GM21367 (cell line): ENCODE measurements at regions not wholly inside any gene's neighbourhood (a gene's known extent, or its start where the extent isn't known, plus 50 kb on each side); places are given as distances from the start of the nearest gene placed in this dataset.

Experiments
- ATAC-seq: cut with Tn5 transposase; IDR thresholded peaks from one replicate; pipeline ENCODE4 v1.9.1; 2021; ENCODE audit not compliant: unreplicated experiment

DNA sequence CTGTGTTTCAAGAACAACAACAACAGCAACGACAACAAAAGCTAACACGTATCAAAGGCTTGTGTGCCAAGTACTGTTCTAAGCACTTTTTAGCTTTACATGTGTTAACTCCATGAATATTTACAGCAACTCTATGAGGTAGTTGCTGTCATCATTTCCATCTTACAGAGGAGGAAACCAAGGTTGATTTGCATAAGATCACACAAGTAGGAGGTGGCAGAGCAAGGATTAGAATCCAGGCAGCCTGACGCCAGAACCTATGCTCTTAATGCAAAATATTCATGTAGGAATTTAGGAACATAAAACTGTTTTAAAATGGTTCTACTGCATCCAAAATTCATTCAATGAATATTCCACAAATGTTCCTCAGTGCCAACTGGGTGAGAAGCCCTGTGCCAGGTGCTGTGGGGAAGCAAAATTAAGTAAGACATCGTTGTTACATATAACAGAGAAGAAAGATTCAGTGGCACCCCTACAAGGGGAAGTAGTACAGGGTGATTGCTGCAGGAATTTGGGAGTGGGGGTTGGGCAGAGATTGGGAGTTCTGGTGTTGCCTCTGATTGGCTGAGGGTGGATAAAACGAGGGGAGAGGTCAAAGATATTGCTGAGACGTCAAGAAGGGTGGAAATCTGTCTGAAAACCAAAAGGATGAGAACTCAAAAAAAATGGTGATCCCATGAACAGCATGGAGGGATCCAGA, 86.1 kb upstream of the ARHGAP20 start:
- ATAC-seq: no peak

DNA sequence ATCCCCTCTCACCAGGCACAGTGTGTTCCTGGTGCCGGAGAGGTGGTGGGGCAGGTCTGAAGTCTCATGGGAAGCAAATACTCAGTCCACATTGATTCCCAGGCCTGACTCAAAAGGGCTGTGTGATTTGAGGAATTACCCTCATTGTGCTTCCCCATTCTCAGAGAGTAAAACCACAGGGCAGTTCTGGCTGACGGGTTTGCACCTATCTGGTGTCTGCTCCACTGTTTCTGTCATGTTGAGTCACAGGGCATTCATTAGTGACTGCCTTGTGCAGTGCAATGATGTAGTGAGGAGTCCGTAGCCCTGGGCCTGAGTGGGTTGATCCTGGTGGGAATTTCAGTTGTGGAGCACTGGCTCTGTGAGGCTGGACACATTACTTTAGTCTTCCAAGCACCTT, 85.2 kb upstream of the ARHGAP20 start:
- peak; percentile 74 for ATAC-seq

DNA sequence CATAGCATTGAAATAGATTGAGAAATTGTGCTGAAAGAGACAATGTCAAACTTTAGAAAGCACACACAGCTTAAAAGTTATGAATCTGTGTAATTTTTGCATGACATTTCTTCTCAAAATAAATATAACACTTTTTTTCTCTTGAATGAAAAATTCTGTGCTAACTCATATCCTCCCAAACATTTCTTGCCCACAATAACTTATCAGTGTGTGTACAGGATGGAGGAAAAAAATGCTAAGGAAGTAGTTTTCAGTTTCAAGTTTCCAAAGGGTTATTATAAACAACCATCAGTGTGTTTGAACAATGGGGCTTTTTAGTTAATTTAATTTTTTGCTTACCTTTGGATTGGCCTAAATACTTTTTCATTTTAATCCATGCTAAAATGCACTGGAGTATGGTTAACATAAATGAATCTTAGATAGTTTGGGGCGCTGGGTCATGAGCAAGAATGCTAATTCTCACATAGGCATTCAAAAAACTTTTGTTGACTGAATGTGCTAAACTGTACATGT, 82.9 kb upstream of the ARHGAP20 start:
- no peak for ATAC-seq

DNA sequence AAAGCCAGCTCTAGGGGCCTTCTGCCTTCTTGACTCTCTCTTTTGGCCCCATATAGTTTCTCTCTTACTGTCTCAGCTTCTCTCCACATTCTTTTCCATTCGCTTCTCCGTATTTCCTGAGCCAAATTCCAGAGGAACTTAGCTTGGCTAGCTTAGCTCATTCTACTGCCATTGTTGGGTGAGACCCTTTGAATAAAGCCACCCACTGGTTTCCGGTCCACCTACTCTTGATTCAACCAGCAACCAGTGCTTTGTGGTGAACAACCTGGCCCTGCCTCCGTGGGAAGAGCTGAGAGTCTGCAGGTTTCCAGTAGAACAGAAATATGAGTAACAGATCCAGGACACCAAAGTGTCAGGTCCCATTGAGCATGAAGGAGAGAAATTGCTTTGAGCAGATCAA, 81.3 kb upstream of the ARHGAP20 start:
- no peak for ATAC-seq

DNA sequence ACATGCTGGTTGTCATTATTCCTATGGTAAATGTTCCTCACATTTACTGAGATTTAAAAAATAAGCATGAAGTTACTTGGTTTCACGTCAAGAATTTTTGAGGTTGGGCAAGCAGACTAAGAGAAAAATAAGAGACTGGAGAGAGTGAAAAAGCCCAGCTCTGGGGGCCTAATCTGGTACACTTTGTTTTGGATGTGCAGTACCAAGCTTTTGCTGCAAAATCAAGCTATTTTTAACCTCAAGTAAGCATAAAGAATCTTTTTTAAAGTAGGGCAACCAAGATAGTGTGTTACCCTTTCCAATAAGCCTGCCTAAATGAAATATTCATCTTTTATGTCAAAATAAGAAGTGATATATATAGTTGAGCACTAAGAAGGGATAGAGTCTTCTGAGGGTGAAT, 79.4 kb upstream of the ARHGAP20 start:
- ATAC-seq: no peak

DNA sequence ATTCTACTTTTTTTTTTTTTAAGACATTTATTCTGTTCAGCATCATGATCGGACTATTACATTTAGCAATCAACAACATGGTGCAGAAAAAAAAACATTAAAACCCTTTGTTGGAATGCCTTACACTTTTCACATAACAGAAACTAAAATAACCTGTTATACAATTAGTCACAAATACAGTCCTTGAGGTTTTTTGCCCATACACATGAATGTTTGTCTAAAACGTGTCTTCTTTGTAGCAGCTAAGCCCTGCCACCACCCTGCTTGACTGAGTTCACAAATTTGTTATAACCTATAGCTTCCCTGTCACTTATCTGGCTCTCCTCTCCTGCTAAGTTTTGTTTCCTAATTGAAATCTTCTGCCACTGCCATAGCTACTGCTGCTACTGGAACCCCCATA, 75.4 kb upstream of the ARHGAP20 start:
- no peak for ATAC-seq

DNA sequence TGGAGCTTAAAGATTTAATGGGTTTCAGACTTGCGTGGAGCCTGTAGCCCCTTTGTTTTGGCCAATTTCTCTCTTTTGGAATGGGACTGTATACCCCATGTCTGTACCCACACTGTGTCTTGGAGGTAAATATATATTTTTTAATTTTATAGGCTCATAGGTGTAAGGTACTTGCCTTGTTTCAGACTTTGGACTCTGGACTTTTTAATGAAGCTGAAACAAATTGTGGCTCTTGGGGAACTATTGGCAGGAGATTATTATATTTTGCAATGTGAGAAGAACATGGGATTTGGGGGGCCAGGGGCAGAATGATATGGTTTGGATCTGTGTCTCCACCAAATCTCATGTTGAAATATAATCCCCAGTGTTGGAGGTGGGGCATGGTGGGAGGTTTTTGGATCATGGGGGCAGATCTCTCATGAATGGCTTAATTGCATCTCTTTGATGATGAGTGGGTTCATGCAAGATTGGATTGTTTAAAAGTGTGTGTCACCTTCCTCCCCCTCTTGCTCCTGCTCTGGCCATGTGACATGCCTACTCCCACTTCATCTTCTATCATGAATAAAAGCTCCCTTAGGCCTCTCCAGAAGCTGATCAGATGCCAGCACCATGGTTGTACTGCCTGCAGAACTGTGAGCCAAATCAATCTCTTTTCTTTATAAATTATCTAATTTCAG, 74.1 kb upstream of the ARHGAP20 start:
- ATAC-seq: no peak

DNA sequence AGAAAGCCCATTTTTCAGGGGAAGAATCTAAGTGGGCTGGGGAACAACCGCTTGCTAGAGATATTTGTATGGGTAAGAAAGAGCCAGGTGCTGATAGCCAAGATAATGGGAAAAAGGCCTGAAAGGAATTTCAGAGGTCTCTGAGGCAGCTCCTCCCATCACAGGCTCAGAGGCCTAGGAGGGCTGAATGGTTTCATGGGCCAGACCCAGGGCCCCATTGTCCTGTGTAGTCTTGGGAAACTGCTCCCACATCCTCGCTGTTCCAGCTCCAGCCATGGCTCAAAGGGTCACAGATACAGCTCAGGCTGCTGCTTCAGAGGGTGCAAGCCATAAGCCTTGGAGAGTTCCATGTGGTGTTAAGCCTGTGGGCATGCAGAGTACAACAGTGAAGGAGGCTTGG, 73.2 kb upstream of the ARHGAP20 start:
- ATAC-seq: no peak

DNA sequence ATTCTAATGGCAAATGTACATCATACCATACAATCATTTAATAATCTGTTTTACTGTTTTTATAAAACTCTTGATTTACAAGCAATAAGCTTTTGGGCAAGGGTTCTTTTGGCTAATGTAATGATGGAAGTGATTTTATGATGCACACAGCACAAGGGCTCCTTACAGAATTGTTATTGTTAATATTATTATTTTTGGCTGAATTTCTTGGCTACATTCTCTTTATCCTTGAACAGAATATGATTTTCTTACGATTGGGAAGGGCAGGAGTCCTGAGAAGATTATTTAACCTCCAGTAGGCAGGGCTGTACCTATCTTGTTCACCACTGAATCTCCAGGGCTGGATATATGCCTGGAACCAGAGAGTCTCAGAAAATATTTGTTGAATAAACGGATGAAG, 70.4 kb upstream of the ARHGAP20 start:
- ATAC-seq: no peak

DNA sequence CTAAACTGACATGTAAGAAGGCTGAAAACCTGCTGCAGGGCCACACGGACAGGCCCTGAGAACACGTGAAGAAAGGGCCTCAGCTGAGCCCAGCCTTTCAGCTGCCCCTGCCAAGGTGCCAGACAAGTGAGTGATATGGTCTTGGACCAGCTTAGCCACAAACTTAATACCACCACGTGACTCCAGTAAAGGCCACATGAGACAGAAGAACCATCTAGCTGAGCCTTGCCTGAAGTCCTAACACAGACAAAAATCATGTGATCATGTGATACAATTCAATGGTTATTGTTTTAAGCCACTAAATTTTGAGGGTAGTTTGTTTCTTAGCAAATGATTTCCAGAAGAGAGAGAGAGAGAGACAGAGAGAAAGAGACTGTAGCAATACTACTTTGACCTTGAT, 66.9 kb upstream of the ARHGAP20 start:
- ATAC-seq: no peak

DNA sequence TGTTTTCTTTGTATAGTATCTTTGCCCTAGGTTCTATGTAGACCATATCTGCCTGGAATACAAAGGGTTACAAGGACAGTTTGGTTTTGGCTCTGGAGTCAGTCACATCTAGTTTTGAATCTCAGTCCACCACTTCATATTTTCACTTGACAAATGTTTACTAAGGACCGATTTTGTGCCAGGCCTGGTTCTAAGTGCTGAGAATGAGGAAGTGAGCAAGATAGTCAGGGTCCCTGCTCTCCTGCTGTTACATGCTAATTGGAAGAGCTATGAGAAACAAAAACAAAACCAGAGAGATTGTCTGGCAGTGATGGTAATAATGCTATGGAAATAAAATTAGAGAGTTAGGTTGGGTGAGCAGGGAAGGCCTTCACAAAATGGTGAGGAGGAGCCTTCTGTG, 66.1 kb upstream of the ARHGAP20 start:
- ATAC-seq: peak; percentile 58

DNA sequence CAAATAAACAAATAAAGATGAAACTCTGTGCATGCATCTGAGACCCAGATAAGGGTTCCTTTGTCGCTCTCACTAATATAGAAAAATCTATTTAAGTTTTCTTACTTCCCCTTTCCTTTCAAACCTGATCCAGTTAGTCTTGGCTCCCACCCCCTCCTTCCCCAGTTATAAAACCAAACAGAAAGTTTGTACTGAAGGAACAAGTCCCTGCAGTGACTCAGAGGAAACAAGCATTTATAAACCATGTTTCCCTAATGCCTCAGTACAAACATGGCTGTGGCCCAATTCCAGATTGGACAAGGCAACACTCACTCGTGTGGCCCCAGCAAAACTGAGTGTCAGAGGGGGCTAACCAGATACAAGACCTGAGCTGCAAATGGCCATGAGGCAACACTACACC, 65.5 kb upstream of the ARHGAP20 start:
- ATAC-seq: no peak

DNA sequence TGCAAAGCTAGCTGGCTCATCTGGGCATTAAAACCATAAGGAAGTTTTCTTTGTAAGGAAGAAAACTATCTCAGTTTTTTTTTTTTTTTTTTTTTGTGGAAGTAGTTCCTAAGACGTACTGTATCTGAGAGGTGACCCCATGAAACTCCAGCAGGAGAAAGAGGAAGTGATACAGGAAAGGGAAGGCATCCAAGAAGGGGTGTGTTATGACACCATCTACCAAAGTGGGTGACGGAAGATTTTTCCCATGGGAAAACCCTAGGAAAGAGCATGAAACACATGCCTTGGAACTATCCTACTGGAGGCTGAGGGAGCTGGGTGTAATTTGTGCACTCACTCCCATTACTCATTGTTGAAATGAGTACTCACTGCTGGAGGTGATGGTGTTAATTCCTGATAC, 63.8 kb upstream of the ARHGAP20 start:
- no peak for ATAC-seq

DNA sequence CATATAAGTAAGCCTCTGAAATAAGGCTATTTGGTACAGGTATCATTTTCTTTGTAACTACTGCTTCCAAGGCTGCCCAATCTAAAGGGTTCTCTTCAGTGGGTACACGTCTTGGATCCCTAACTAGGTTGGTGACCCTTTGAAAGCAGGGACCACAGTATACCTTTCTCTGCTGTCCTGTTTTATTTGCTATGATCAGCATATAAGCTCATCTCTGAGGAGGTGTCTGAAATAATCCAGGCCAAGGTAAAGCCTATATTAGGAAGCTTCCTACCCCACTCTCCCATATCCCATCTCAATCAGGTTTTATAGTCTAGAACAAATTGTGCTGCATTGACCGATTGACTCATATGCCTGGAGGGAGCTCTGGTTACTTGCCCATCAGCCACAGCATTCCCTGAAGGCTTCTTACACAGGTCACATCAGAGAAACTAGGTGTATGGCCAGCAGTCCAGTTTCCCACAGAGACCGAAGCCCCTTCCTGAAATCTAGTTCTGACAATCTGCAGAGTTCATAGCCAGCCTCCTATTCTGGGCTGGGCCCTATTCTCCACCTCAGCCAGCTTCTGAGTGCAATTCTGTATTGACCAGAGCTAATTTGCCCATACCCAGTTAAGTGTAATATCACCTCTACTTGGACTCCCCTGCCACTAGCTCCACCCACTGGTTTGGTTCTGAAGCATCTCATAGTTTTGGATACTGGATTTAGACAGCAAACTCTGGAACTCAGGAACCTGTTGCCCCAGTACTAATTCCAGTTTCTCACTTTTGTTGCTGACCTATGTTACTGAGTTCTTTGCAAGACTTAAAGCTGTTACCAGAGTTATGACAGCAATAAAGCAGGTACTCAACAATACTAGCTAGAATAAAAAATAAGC, 62.1 kb upstream of the ARHGAP20 start:
- ATAC-seq: no peak

DNA sequence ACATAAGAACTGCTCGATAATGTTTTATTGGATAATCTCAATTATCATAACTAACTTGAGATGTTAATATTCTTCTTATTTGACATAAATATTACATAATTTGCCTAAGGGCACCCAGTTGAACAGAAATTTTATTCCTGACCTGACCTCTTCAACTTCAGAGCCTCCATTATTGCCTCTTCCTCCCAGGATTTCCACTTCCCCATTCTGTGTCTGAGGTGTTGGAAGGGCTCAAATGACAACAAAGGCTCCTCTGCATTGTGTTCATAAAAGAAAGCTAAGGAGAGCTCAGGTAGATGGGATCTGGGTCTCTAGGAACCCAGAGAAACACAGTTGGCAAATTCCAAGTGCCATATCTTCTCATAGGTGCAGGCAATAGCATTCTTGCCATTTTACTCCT, 61.2 kb upstream of the ARHGAP20 start:
- ATAC-seq: no peak

DNA sequence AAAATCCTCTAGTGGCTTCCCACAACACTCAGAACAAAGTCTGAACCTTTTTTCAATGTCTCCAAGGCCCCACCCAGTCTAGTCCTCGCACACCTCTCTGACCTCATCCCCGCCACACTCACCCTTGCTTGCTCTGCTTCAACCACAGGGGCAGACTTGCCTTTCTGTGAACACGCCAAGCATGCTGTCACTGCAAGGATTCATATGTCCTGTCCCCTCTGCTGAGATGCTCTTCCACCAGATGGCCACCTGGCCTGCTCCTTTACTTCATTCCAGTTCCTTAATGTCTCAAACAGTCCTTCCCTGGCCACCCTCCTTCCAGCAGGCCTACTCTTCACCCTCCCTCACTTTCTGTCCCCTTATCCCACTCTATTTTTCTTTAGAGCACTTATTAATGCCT, 60.6 kb upstream of the ARHGAP20 start:
- no peak for ATAC-seq

DNA sequence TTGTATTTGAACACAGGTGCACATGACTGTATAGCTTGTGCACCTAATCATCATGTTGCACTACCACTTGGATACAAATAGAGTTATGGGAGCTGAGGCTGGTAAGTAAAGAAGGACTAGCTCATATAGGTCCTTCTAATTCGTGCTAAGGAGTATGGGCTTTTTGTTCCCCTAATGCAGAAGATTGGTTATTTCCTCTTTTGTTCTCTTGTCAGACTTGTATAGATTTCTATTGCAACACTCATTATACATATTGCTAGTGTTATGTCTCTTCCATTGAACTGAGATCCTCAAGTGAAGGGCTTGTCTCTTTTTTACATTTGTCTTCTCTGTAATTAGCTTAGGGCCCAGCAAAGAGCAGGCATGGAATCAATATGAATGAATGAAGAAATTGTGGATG, 54.1 kb upstream of the ARHGAP20 start:
- no peak for ATAC-seq

DNA sequence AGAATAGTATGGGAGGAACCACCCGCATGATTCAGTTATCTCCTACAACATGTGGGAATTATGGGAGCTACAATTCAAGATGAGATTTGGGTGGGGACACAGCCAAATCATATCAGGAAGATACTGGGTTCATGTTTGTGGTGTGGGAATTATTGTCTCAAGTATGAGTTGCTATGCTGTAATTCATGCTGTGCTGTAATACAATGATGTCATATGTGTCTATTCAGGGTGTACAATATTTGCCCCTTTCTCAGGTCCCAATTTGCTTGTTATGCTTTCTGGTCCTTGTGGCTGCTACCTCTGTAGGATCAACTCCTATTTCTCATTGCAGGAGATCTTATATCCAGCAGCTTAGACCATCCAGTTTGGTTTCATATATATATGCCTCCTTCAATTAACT, 52.2 kb upstream of the ARHGAP20 start:
- ATAC-seq: no peak

DNA sequence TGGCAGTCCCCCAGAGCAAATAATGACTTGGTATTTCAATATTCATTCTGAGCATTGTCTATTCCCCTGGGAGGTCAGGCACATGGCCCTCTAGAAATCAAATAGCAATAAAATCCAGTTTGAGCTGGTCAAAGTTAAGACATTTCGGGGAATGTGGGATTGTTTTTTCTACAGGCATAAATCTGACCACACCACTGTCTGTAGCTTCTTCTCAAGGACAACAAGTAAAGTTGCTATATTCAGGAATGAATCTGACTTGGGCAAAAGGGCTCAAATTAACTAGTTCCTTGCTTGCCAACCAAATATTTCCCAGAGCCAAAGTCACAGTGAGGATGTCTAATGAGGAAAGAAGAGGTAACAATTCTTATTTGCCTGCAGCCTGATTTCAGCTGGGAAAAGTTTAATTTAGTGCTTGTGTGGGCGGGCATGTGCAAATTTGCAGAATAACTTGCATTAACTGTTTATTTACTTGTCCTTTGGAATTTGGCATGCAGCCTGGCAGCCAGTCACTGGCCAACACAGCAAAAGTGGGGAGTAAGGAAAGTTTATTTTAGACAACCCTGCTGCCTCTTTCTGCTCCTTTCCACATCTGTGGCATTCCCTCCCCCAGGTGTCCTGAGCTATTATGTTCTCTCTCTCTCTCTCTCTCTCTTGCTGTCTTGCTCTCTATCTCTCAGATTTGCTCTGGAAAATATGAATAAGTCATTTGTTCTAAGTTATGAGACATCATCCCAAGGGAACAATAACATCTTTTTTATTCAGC, 51.2 kb upstream of the ARHGAP20 start:
- no peak for ATAC-seq

DNA sequence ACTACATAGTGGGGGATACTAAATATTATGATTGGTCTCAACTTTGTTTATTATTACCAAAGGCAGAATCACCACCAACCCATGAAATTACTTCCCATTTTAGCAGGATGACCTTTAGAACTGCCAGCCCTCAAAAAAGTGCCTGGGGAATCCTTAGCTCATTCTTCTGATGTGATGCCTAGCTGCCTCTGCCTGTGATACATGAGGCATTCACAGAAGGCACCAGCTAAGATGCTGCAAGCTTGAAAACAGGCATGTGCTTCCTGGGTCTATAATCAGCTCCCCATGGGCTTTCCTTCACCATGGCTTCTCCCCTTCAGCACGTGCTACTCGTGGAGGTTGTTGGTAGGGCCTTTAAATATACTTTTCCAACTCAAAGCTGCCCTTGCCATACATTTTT, 50.4 kb upstream of the ARHGAP20 start:
- ATAC-seq: no peak
